Stimulated activated CD4-positive, alpha-beta T cell treated with anti-CD3 and anti-CD28 coated beads, TNF-alpha, amount 100 ng/mL, for 1 hour (primary cell): ENCODE measurements at regions not wholly inside any gene's neighbourhood (a gene's known extent, or its start where the extent isn't known, plus 50 kb on each side); places are given as distances from the start of the nearest gene placed in this dataset.

Experiments
- DNase-seq, 3 donors: peaks; one replicate each; pipeline ENCODE4 v3.0.0-alpha.2; 2020; ENCODE audit warnings: low read depth in 3 of 3, low spot score in 1 of 3

GRCh38 chr2:204176306-204176705, 239.7 kb downstream of the ICOS start:
- no peak for DNase-seq

DNA sequence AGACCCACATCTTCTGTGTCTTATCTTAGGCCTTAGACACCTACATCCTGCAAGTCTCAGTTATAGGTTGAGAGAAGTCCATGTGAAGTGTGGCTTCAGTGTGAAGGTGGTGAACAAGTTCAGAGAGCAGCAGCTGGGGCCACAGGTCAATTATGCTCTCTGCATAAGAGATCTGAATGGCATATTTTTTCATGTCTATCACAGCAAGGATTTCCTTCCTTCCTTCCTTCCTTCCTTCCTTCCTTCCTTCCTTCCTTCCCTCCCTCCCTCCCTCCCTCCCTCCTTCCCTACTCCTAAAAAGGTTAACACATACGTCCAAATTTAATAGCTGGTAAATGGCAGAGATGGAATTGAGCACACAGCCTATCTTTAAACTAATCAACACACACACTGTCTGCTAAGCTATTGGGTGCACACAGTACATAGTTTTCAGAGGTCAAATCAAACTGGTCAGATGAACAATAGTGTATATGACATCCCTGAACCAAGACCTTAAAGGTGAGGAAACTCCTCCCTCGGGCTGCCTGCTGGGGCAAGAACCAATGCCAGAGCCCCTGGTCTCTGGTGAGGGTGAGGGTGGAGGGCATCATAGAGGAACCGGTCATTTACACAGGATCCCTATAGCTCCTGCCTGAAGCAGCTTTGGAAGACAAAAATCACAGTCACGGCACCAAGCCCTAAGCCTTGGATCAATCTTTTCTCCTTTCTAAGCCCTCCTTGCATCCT, 240.9 kb downstream of the ICOS start:
- DNase-seq, result no peak

- DNase-seq, result peak; percentile 21 to 68 (median 34)
Measured at GRCh38 chr2:204177977-204178522, 241.5 kb downstream of the ICOS start.

- no peak for DNase-seq
Measured at GRCh38 chr2:204180649-204181048, 244.1 kb downstream of the ICOS start.

GRCh38 chr2:204183608-204184007, 247.0 kb downstream of the ICOS start:
- DNase-seq, result no peak

GRCh38 chr2:204184226-204184625, 247.7 kb downstream of the ICOS start:
- DNase-seq, result no peak

DNA sequence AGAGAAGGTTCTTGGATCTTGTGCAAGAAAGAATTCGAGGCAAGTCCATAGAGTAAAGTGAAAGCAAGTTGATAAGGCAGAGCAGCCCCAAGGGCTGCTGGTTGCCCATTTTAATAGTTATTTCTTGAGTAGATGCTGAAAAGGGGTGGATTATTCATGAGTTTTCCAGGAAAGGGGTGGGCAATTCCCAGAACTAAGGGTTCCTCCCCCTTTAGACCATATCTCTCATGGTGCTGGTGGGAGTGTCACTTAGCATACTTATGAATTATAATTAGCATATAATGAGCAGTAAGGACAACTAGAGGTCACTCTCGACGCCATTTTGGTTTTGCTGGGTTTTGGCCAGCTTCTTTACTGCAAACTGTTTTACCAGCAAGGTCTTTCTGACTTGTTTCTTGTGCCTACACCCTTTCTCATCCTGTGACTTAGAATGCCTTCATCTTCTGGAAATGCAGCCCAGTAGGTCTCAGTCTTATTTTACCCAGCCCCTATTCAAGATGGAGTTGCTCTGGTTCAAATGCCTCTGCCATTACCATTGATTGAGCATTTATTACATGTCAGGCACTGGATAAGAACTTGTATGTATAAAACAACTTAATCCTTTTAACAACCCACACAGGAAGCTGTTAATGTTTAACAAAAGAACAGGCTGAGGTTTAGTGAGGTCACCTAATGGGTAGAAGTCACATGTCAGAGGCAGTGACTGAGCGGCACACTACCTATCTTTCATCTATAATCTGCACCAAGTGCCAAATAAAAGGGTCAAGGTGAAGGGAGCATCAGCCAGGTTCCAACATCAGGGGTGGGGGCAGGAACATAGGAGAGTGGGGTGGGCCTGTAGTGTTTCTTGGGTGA, 250.9 kb downstream of the ICOS start:
- no peak for DNase-seq

DNA sequence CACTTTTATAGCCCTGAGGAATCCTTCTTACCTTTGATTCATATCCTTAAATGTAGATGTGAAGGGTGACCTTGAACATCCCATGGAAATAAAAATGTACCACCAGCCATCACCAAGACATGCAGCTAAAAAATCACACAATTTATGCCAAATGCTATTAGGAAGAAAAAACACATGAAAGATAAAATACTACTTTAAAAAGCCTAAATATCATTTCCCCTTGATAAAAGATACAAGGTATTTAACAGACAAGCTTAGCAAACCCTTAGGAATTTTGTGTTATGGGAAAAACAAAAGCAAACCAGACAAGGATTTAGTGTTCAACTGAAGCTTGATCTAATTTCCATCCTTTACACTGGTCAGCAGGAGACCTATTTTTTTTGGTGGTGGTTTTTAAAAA, 255.0 kb downstream of the ICOS start:
- DNase-seq, result no peak

- no peak for DNase-seq
Measured at GRCh38 chr2:204195498-204195897, 258.9 kb downstream of the ICOS start.

GRCh38 chr2:204197336-204198005, 260.9 kb downstream of the ICOS start:
- DNase-seq, result no peak

GRCh38 chr2:204199357-204199756, 262.8 kb downstream of the ICOS start:
- DNase-seq, result no peak

DNA sequence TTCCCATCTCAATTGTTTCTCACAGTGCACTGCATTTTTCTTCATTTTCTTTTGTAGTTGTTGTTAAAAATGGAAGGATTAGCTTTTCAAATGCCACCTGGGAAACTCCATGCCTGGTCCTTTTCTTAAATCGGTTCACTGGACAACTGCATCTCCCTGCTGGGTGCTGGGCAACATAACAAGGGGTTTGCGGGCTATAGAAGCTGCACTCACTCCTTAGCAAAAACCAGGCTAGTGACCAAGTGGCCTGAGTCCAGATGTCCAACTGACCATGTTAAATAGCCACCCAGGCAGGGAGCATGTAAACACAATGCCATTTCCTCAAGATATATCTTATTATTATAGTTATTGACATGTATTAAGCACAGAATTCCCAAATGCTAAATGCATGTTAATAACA, 264.9 kb downstream of the ICOS start:
- no peak for DNase-seq

DNA sequence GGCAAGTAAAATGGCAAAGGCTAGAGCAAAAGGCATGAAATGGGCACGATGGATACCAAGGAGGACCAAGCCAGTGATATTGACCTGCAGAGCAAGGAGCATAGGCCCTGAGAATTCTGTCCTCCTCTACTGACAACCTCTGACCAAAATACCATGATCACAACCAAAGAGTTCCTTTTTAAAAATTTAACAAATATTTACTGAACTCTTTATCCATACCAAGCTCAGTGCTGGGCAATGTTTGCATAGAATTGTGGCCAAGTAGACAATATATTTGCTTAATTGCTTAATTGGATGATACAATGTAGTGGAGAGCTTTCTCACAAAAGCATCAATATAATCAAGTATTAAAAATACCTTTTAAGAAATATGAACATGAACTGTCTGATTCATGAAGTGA, 265.7 kb downstream of the ICOS start:
- DNase-seq, result no peak

- DNase-seq, result no peak
Measured at GRCh38 chr2:204203704-204204103, 267.1 kb downstream of the ICOS start.

- no peak for DNase-seq
Measured at GRCh38 chr2:204205082-204205481, 268.5 kb downstream of the ICOS start.

GRCh38 chr2:204205538-204205937, 269.0 kb downstream of the ICOS start:
- DNase-seq, result no peak

DNA sequence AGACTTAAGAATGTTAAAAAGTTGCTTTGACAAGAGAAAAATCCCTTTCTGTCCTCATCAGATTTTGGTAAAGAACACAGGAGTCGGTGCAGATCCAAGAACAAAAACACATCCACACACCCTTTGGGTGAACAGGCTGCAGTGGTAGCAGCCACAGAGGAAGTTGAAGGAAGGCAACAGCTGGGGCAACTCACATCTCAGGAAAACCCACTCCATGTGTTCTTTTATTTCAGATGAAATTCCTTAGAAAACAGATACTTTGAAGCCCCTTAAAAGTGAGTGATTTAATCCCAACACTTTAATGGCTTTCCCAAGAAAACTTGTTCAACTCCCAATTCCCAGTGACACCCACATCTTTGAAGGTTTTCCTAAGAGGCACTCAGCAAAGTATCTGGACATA, 271.3 kb downstream of the ICOS start:
- DNase-seq, result no peak

DNA sequence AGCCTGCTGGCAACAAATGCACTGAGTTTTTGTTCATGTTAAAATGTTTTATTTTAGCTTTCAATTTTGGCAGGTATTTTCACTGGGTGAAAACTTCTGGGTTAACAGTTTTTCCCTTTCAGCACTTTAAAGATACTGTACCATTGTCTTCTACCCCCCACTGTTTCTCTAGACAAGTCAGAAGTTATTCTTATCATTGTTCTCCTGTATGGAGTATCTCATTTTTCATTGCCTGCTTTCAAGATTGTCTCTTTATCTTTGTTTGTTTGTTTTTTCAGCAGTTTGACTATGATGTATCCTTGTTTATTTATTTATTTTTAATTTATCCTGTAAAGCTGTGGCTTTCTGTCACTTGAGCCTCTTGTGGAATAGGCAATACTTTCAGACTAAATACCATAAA, 277.0 kb downstream of the ICOS start:
- no peak for DNase-seq

DNA sequence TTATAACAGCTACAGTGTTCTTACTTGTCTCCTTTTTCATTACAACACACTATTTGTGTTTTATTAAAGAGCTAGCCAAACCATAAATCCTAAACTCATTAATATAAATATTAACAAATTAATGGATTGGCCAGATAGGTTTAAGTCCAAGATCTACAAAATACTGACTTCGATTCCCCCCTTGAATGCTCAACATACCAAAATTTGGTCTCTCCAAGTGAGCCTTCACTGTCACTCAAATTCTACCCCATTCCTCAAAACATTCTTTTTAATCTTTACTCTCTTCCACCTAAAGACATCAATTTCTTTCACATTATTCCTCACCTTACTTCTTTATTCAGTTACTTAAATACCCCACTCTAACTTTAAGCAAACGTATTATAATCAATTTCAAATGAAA, 281.5 kb downstream of the ICOS start:
- DNase-seq, result no peak

DNA sequence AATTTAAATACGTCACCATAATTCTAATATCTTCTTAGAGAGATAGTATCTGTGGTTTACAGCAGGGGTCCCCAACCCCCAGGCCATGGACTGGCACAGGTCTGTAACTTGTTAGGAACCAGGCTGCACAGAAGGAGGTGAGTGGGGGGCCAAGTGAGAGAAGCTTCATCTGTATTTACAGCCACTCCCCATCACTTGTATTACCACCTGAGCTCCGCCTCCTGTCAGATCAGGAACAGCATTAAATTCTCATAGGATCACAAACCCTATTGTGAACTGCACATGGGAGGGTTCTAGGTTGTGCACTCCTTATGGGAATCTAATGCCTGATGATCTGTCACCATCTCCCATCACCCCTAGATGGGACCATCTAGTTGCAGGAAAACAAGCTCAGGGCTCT, 282.6 kb downstream of the ICOS start:
- DNase-seq, result no peak

DNA sequence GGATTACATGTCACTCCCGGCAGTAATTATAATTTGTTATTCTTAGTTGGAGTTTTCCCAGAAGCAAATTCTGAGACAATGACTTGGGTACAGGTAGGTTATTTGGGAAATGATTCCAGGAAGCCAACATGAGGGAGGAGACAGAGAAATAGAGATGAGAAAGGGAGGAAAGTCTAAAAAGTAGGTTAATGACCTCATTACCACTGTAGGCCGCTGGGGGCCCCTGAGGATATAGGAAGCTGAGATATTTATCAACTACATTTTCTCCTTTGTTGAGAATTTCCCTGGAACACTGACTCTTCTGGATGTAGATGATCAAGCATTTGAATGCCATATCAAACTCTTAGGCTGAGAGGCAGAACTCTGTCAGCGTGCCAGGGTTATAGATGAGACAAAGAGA, 284.3 kb downstream of the ICOS start:
- no peak for DNase-seq

DNA sequence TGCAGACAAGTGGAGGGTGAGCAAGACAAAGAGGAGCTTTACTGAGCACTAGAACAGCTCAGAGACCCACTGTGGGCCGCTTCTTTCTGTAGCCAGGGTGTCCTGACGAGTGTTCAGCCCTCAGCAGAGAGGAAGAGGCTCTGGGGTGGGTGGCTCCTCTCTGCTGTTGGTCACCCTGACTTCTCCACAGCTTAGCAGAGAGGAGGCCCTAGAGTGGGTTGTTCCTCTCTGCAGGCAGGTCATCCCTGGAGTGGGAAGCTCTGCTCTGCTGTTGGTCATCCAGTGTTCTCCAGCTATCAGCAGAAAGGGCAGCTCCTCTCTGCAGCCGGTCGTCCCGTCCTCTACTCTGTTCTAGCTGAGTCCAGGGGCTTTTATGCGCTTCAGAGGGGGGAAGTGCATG, 286.5 kb downstream of the ICOS start:
- DNase-seq, result no peak
